AG10803 (cell line): ENCODE measurements at regions not wholly inside any gene's neighbourhood (a gene's known extent, or its start where the extent isn't known, plus 50 kb on each side); places are given as distances from the start of the nearest gene placed in this dataset.
"Not testable (repeated sequence)": the region's sequence is repeated elsewhere in the genome, so short reads cannot be mapped to it uniquely, and the experiment has no call there.

ENCODE experiments used
- DNase-seq: peaks from one replicate; pipeline ENCODE4 v3.0.0; 2010; ENCODE audit warnings: low read depth
- H3K4me3 ChIP-seq: 2 replicates; pipeline ENCODE4 v1.5.1; 2011; ENCODE audit warnings: mild to moderate bottlenecking, low read length, control low read depth
- TF ChIP-seq, protein P1 (sequence below): conservative IDR thresholded peaks from 2 replicates; pipeline ENCODE4 v1.5.1; 2011; ENCODE audit warnings: mild to moderate bottlenecking, low read length, control low read depth, inconsistent platforms

DNA sequence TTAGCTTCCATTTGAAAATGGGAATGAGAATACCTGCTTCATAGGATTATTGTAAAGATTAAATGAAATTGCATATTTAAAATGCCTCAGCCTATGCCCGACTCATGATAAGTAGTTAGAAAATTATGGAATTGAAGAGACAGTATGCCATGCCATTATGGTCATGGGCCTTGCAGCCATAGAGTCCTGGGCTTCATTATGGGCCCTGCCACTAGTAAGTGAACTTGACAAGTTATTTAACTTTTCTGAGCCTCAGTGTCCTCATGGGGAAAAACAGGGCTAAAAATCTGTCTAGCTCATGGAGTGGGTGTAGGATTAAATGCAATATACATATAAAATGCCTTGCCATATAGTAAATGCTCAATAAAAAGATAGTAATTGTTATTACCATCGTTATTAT, 133.2 kb downstream of the NPIPB5 start:
- TF ChIP-seq, protein P1, sequence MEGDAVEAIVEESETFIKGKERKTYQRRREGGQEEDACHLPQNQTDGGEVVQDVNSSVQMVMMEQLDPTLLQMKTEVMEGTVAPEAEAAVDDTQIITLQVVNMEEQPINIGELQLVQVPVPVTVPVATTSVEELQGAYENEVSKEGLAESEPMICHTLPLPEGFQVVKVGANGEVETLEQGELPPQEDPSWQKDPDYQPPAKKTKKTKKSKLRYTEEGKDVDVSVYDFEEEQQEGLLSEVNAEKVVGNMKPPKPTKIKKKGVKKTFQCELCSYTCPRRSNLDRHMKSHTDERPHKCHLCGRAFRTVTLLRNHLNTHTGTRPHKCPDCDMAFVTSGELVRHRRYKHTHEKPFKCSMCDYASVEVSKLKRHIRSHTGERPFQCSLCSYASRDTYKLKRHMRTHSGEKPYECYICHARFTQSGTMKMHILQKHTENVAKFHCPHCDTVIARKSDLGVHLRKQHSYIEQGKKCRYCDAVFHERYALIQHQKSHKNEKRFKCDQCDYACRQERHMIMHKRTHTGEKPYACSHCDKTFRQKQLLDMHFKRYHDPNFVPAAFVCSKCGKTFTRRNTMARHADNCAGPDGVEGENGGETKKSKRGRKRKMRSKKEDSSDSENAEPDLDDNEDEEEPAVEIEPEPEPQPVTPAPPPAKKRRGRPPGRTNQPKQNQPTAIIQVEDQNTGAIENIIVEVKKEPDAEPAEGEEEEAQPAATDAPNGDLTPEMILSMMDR, result no peak
- DNase-seq, result no peak
- no peak overlapping the region for H3K4me3 ChIP-seq

DNA sequence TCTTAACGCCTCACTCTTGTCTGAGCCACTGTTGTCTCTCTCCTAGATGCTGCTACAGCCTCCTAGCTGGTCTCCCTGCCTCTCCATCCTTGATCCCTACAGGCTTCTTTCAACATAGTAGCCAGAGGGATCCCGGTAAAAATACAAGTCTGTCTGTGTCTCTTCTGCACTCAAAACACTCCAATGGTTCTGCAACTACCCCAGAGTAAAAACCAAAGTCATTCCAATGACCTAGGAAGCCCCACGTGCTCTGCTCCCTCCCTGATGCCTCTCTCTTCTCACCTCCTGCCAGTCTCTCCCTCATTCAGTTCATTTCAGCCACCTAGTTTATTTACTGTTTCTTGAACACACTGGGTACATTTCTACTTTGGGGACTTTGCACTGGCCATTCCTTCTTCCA, 135.2 kb downstream of the NPIPB5 start:
- TF ChIP-seq, protein P1, result no peak
- no peak for DNase-seq
- no peak overlapping the region for H3K4me3 ChIP-seq

DNA sequence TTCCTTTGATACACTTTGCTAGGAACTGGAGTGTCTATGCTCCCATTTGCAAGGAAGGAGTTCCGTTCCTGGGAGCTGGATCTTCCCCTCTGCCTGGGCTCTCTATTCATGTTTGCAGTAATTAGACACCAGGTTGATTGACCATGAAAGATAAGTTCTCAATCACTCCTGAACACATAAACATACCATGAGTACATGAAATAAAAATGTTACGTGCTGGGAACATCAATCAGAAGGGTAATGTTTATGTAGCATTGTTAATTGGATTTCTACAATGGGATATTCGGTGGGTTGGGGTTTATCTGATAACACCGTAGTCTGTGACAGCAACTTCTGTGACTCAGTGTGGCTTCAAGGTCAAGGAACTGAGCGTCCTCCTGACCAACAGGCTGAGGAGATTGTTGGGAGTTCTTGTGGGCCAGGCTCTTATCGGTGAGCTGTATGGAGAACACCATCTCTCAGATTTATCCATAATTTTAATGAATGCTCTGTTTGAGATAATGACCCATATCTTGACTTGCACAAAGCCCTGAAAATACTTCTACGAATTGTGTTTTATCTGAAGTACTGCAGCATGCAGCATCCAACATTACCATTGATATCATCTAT, 136.4 kb downstream of the NPIPB5 start:
- no peak overlapping the region for H3K4me3 ChIP-seq
- TF ChIP-seq, protein P1, result no peak
- DNase-seq, result no peak

DNA sequence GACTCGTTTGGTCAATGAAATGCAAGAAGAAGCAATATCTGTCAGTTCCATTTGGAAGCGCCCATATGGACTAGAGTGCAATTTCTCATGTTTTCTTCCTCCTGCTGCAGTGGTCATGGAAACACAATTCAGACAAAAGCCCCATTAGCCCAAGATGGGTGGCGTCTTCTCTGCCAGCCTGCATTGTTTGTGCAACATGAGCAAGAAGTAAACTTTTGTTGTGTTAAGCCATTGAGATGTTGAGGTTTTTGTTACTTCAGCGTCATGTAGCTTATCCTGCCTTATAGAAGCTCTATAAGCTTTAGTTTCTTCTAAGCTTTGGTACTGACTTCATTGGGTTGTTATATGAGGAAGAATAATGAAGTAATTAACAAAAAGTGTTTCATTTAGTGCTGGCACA, 137.4 kb downstream of the NPIPB5 start:
- no peak for DNase-seq
- TF ChIP-seq, protein P1, result no peak
- no peak overlapping the region for H3K4me3 ChIP-seq

DNA sequence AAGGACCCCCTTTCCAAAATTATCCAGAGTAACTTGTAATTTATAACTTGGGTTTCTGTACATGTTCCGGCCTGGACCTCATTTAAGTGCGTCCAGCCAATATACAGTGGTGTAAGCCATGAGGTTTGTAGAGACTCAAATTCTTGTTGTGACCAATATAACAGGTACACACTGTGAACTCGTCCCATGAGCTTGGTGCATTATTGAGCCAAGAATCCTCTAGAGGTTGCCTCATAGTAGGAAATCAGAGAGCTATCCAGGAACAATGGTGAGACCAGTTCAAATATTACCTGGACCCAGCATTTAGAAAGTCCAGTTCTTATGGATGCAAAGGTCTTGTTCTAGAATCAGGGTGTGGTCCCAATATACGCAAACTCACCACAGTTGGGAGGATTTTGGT, 138.2 kb downstream of the NPIPB5 start:
- TF ChIP-seq, protein P1, result no peak
- no peak overlapping the region for H3K4me3 ChIP-seq
- DNase-seq, result no peak

DNA sequence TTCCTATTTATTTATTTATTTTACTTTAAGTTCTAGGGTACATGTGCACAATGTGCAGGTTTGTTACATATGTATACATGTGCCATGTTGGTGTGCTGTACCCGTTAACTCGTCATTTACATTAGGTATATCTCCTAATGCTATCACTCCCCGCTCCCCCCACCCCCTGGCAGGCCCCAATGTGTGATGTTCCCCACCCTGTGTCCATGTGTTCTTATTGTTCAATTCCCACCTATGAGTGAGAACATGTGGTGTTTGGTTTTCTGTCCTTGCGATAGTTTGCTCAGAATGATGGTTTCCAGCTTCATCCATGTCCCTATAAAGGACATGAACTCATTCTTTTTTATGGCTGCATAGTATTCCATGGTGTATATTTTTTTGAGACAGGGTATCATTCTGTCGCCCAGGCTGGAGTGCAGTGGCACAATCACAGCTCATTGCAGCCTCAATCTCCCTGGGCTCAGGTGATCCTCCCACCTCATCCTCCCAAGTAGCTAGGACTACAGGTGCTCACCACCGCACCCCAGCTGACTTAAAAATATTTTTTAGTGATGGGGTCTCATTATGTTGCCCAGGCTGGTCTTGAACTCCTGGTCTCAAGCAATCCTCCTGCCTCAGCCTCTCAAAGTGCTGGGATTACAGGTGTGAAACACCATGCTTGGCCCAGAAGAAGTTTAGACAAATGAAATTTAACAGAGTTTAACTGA, 140.6 kb downstream of the NPIPB5 start:
- not testable (repeated sequence) for DNase-seq, H3K4me3 ChIP-seq

DNA sequence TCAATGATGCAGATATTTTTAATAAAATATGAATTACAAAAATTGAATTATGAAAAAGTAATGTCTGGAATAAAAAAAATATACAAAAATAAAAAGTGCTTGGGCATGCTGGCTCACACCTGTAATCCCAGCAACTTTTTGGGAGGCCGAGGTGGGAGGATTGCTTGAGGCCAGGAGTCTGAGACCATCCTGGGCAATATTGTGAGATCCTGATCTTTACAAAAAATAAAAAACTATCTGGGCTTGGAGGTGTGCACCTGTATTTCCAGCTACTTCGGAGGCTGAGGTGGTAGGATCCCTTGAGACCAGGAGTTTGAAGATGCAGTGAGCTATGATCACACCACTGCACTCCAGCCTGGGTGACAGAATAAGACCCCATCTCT, 141.8 kb downstream of the NPIPB5 start:
- no peak for DNase-seq
- no peak overlapping the region for H3K4me3 ChIP-seq
- TF ChIP-seq, protein P1, result no peak
